HCT116 (cell line): ENCODE measurements at regions not wholly inside any gene's neighbourhood (a gene's known extent, or its start where the extent isn't known, plus 50 kb on each side); places are given as distances from the start of the nearest gene placed in this dataset.
"Not testable (repeated sequence)": the region's sequence is repeated elsewhere in the genome, so short reads cannot be mapped to it uniquely, and the experiment has no call there.

ENCODE experiments used
- ATAC-seq: fragments of 200-7000 bp; cut with Tn5 transposase; 2 replicates; pipeline ENCODE4 v1.9.1; 2020; ENCODE audit warnings: mild to moderate bottlenecking, moderate library complexity
- BruUV-seq: library from RNA; stranded (reverse); fragments of 400-500 nt; replicated peaks from 2 replicates; lab custom pipeline; 2021; lab: Mats Ljungman, UMichigan
- CTCF ChIA-PET: fragments of 300-600 bp; sonication (Branson Sonifier 250); formaldehyde crosslinking; loops from one replicate; lab custom pipeline; 2021; ENCODE audit warnings: antibody characterized with exemption; lab: Charles Lee
- POLR2A ChIA-PET: fragments of 300-600, 350-600 bp; sonication (Branson Sonifier 250); formaldehyde crosslinking; loops from one replicate; lab custom pipeline; 2021; ENCODE audit warnings: antibody characterized with exemption; lab: Charles Lee
- RAD21 ChIA-PET, 2 experiments: fragments of 300-600 bp; sonication (Branson Sonifier 250); formaldehyde crosslinking; loops; one replicate each; lab custom pipeline; 2023; ENCODE audit warnings: low total read pairs in 2 of 2; ENCODE audit not compliant: uncharacterized antibody in 2 of 2, unreplicated experiment in 2 of 2, low non-redundant PET in 1 of 2; lab: Charles Lee
- DNase-seq: peaks from one replicate; pipeline ENCODE4 v3.0.0-alpha.2; 2010; ENCODE audit warnings: low read depth, low spot score
- H2AFZ ChIP-seq: fragments of 200-600 bp; shearing (Covaris generic), sonication (generic); 2 replicates; pipeline ENCODE4 v1.6.1; 2017; ENCODE audit warnings: low read depth, mixed run types, mixed read lengths, antibody characterized with exemption, low read length; ENCODE audit not compliant: poor library complexity, severe bottlenecking
- H3K27ac ChIP-seq: 2 replicates; pipeline ENCODE4 v1.5.1; 2012; ENCODE audit warnings: low read depth, low read length
- H3K27me3 ChIP-seq: fragments of 200-600 bp; sonication (generic); 2 replicates; pipeline ENCODE4 v1.6.1; 2016; ENCODE audit warnings: mixed run types, low read length, mixed read lengths; ENCODE audit not compliant: insufficient read depth
- H3K36me3 ChIP-seq, 2 experiments: fragments of 200-500 bp in 1 of 2; fragments of 200-600 bp in 1 of 2; sonication (Bioruptor generic) in 1 of 2; sonication (generic) in 1 of 2; 2 replicates each; pipeline versions ENCODE4 v1.5.1 to v1.6.1; 2014 to 2016; ENCODE audit warnings: low read length in 2 of 2, inconsistent platforms in 1 of 2, mixed read lengths in 1 of 2, mixed run types in 1 of 2; ENCODE audit not compliant: insufficient read depth in 2 of 2, control insufficient read depth in 1 of 2
- H3K4me1 ChIP-seq, 2 experiments: fragments of 200-600 bp in 1 of 2; sonication (generic) in 1 of 2; 2 replicates each; pipeline versions ENCODE4 v1.5.1 to v1.6.1; 2012 to 2017; ENCODE audit warnings: low read length in 2 of 2, inconsistent platforms in 1 of 2, mild to moderate bottlenecking in 1 of 2, mixed read lengths in 1 of 2, mixed run types in 1 of 2, moderate library complexity in 1 of 2; ENCODE audit not compliant: insufficient read depth in 2 of 2, control insufficient read depth in 1 of 2
- H3K4me2 ChIP-seq: fragments of 200-600 bp; sonication (generic); 2 replicates; pipeline ENCODE4 v1.6.1; 2017; ENCODE audit warnings: mixed run types, low read length, mixed read lengths
- H3K4me3 ChIP-seq, 2 experiments: fragments of 200-600 bp in 1 of 2; sonication (generic) in 1 of 2; replicated peaks in 1 of 2; 2 replicates each; pipeline ENCODE4 v1.5.1; 2011 to 2016; ENCODE audit warnings: low read length in 2 of 2, control low read depth in 1 of 2, low read depth in 1 of 2, mild to moderate bottlenecking in 1 of 2, mixed read lengths in 1 of 2, mixed run types in 1 of 2
- H3K79me2 ChIP-seq: fragments of 200-600 bp; sonication (generic); 2 replicates; pipeline ENCODE4 v1.6.1; 2017; ENCODE audit warnings: mild to moderate bottlenecking, mixed run types, low read length, moderate library complexity, mixed read lengths; ENCODE audit not compliant: insufficient read depth
- H3K9ac ChIP-seq: fragments of 200-600 bp; sonication (generic); 2 replicates; pipeline ENCODE4 v1.6.1; 2016; ENCODE audit warnings: low read length, mixed read lengths
- H3K9me2 ChIP-seq: fragments of 200-600 bp; sonication (generic), shearing (Covaris generic); 2 replicates; pipeline ENCODE4 v1.6.1; 2017; ENCODE audit warnings: mixed run types, mild to moderate bottlenecking, moderate library complexity; ENCODE audit not compliant: insufficient read depth
- H3K9me3 ChIP-seq, 2 experiments: fragments of 200-500 bp in 1 of 2; fragments of 200-600 bp in 1 of 2; sonication (Bioruptor generic) in 1 of 2; sonication (generic) in 1 of 2; 2 replicates each; pipeline ENCODE4 v1.6.1; 2014 to 2017; ENCODE audit warnings: low read length in 2 of 2, mixed read lengths in 2 of 2, inconsistent platforms in 1 of 2, low read depth in 1 of 2, mild to moderate bottlenecking in 1 of 2, mixed run types in 1 of 2, moderate library complexity in 1 of 2; ENCODE audit not compliant: control insufficient read depth in 1 of 2, insufficient read depth in 1 of 2
- H4K20me1 ChIP-seq: fragments of 200-600 bp; sonication (generic), shearing (Covaris generic); 2 replicates; pipeline ENCODE4 v1.6.1; 2017; ENCODE audit warnings: mixed run types, mild to moderate bottlenecking, moderate library complexity; ENCODE audit not compliant: insufficient read depth
- CTCF ChIP-seq, 3 experiments: fragments of 200-600 bp in 1 of 3; sonication (generic) in 1 of 3; IDR thresholded peaks in 2 of 3; conservative IDR thresholded peaks in 1 of 3; 2 replicates each; pipeline ENCODE4 v1.5.1; 2012 to 2017; ENCODE audit warnings: low read depth in 2 of 3, low read length in 2 of 3, antibody characterized with exemption in 1 of 3, borderline replicate concordance in 1 of 3, control low read depth in 1 of 3, mild to moderate bottlenecking in 1 of 3, mixed read lengths in 1 of 3, mixed run types in 1 of 3, moderate library complexity in 1 of 3; ENCODE audit not compliant: insufficient read depth in 1 of 3
- RAD21 ChIP-seq: IDR thresholded peaks from 2 replicates; pipeline ENCODE4 v1.6.1; 2012; ENCODE audit warnings: low read depth, mild to moderate bottlenecking
- intact Hi-C: fragments of 100-400 bp; cut with micrococcal nuclease; formaldehyde crosslinking; loops from 2 replicates; pipeline ENCODE4 v1.10.0; 2022
- TF ChIP-seq, protein P1 (sequence below): IDR thresholded peaks from 2 replicates; pipeline ENCODE4 v1.6.1; 2012; ENCODE audit warnings: low read depth

- H2AFZ ChIP-seq, H3K27ac ChIP-seq, H3K9me2 ChIP-seq, H3K36me3 ChIP-seq, H4K20me1 ChIP-seq, H3K9ac ChIP-seq, H3K4me1 ChIP-seq, POLR2A ChIA-PET, CTCF ChIA-PET, H3K79me2 ChIP-seq, H3K9me3 ChIP-seq, H3K4me2 ChIP-seq, H3K4me3 ChIP-seq, RAD21 ChIA-PET, H3K27me3 ChIP-seq, BruUV-seq: not testable (repeated sequence)
- intact Hi-C loops: loop anchor here (10.0 kb wide), 1 partner anchor 206 kb away; no protein-coding TSS in a partner anchor
- ATAC-seq: peak; percentile 61
- peak; percentile 1 for DNase-seq
- TF ChIP-seq RAD21 (peak; percentile 16; the same call in 1 of the 2 replicates), CTCF (IDR thresholded peaks at IDR 0.05 in 2 of 3, conservative IDR thresholded peaks at IDR 0.05 in 1 of 3; ENCODE audit: borderline replicate concordance in 1 of 3, insufficient read depth in 1 of 3, low read depth in 2 of 3, low read length in 2 of 3) (peak; percentile 11 to 42 (median 36); a peak in 4 of 6 replicates)
- TF ChIP-seq, protein P1, sequence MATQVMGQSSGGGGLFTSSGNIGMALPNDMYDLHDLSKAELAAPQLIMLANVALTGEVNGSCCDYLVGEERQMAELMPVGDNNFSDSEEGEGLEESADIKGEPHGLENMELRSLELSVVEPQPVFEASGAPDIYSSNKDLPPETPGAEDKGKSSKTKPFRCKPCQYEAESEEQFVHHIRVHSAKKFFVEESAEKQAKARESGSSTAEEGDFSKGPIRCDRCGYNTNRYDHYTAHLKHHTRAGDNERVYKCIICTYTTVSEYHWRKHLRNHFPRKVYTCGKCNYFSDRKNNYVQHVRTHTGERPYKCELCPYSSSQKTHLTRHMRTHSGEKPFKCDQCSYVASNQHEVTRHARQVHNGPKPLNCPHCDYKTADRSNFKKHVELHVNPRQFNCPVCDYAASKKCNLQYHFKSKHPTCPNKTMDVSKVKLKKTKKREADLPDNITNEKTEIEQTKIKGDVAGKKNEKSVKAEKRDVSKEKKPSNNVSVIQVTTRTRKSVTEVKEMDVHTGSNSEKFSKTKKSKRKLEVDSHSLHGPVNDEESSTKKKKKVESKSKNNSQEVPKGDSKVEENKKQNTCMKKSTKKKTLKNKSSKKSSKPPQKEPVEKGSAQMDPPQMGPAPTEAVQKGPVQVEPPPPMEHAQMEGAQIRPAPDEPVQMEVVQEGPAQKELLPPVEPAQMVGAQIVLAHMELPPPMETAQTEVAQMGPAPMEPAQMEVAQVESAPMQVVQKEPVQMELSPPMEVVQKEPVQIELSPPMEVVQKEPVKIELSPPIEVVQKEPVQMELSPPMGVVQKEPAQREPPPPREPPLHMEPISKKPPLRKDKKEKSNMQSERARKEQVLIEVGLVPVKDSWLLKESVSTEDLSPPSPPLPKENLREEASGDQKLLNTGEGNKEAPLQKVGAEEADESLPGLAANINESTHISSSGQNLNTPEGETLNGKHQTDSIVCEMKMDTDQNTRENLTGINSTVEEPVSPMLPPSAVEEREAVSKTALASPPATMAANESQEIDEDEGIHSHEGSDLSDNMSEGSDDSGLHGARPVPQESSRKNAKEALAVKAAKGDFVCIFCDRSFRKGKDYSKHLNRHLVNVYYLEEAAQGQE: peak; percentile 47
These were observed 767.8 kb downstream of the SPATA31A6 start for GRCh38 chr9:42951239-42951638.

DNA sequence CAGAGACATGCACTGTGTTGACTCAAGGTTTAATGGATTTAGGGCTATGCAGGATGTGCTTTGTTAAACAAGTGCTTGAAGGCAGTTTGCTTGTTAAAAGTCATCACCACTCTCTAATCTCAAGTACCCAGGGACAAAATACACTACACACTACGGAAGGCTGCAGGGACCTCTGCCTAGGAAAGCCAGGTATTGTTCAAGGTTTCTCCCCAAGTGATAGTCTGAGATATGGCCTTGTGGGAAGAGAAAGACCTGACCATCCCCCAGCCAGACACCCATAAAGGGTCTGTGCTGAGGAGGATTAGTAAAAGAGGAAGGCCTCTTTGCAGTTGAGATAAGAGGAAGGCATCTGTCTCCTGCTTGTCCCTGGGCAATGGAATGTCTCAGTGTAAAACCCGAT lies 781.7 kb downstream of the SPATA31A6 start:
- RAD21 ChIA-PET, H3K27me3 ChIP-seq, H3K4me3 ChIP-seq, H3K9me3 ChIP-seq, BruUV-seq, H3K36me3 ChIP-seq, H2AFZ ChIP-seq, H4K20me1 ChIP-seq, CTCF ChIA-PET, POLR2A ChIA-PET, intact Hi-C loops, H3K4me1 ChIP-seq, ATAC-seq, H3K4me2 ChIP-seq, DNase-seq, H3K79me2 ChIP-seq, H3K9me2 ChIP-seq, H3K27ac ChIP-seq, H3K9ac ChIP-seq: not testable (repeated sequence)

DNA sequence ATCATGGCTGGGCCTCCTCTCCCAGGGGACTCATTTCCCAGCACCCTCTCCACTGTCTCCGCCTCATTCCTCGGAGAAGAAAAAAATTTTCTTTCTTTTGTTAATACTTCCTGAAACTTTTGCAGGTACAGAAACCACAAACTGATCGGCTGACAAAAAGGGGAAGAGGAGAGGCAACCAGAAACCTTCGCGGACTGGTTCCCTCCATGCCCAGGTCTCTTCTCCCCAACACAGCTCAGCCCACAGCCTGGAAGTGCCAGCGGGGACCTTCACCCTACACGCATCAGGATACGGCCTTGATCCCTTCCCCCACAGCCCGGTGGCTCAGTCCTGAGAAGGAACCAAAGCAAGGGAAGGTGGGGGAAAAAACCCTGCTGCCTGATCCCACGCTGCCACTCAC lies 788.4 kb downstream of the SPATA31A6 start:
- H3K27ac ChIP-seq, BruUV-seq, intact Hi-C loops, RAD21 ChIA-PET, H3K79me2 ChIP-seq, H2AFZ ChIP-seq, H3K9me3 ChIP-seq, POLR2A ChIA-PET, CTCF ChIA-PET, H3K9me2 ChIP-seq, H3K4me3 ChIP-seq, H3K4me1 ChIP-seq, H3K36me3 ChIP-seq, DNase-seq, ATAC-seq, H3K27me3 ChIP-seq, H3K4me2 ChIP-seq, H3K9ac ChIP-seq, H4K20me1 ChIP-seq: not testable (repeated sequence)
